Stimulated activated naive CD8-positive, alpha-beta T cell treated with anti-CD3 and anti-CD28 coated beads, Interleukin-15, Interleukin-2, amounts not matched to agents 100 ng/mL and 50 ng/mL, for 24 hours (primary cell): ENCODE measurements at regions not wholly inside any gene's neighbourhood (a gene's known extent, or its start where the extent isn't known, plus 50 kb on each side); places are given as distances from the start of the nearest gene placed in this dataset.

Experiments
- H3K27ac Mint-ChIP-seq: one replicate; pipeline ENCODE4 v1.8.0; 2021; ENCODE audit warnings: mild to moderate bottlenecking, mixed read lengths
- H3K27me3 Mint-ChIP-seq: one replicate; pipeline ENCODE4 v1.8.0; 2021; ENCODE audit warnings: mixed read lengths
- H3K36me3 Mint-ChIP-seq: one replicate; pipeline ENCODE4 v1.8.0; 2021; ENCODE audit warnings: low read depth, mixed read lengths
- H3K4me1 Mint-ChIP-seq: one replicate; pipeline ENCODE4 v1.8.0; 2021; ENCODE audit warnings: low read depth, mixed read lengths
- H3K4me3 Mint-ChIP-seq: one replicate; pipeline ENCODE4 v1.8.0; 2021; ENCODE audit warnings: mild to moderate bottlenecking, mixed read lengths
- H3K9me3 Mint-ChIP-seq: one replicate; pipeline ENCODE4 v1.8.0; 2021; ENCODE audit warnings: mixed read lengths

DNA sequence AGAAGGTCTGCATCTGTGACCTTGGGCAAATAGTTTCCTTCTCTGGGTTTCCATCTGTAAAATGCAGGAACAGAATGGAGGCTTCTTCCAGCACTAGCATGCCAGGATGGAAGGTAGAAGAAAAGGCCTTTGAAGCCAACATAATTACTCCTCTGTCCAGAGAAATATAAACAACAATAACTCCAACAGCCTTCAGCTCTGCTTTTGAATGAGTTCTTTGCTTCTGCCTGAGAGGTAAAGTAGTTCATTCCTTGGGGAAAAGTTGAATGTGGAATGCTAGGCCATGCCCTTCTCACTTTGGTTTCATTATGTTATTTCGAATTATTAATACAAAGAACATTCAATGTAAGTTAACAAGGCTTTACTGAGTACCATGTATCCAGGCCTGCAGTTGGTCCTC lies 61.2 kb upstream of the BLID start:
- Mint-ChIP-seq H3K27ac (no peak overlapping the region), H3K4me1 (no peaks in the 10 kb centered on the region), H3K9me3 (no peaks in the 10 kb centered on the region), H3K36me3 (no peaks in the 10 kb centered on the region), H3K4me3 (no peak overlapping the region), H3K27me3 (peaks cover 7% of the 10 kb centered on the region)

- H3K36me3 Mint-ChIP-seq: no peaks in the 10 kb centered on the region
- no peak overlapping the region for H3K4me3 Mint-ChIP-seq
- H3K4me1 Mint-ChIP-seq: no peaks in the 10 kb centered on the region
- H3K9me3 Mint-ChIP-seq: no peaks in the 10 kb centered on the region
- peaks cover 7% of the 10 kb centered on the region for H3K27me3 Mint-ChIP-seq
- no peak overlapping the region for H3K27ac Mint-ChIP-seq
Observed at GRCh38 chr11:122176651-122177050, 60.6 kb upstream of the BLID start.

DNA sequence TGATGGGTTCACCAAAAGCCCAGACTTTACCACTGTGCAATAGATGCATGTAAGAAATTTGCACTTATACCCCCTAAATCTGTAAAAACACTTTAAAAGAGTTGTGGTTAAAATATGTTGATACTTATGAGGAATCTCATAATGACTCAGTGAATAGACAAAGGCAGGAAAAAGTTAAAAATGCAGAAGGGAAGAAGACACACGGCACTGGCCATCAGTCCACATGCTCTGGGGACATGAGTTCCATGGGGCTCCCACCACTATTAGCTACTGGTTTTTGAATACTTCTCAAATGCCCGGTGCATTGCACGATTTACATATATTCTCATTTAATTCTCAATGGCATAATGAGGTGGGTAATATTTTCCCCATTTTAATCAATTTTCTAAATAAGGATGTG lies 59.3 kb upstream of the BLID start:
- H3K27ac Mint-ChIP-seq: no peak overlapping the region
- H3K27me3 Mint-ChIP-seq: peaks cover 7% of the 10 kb centered on the region

DNA sequence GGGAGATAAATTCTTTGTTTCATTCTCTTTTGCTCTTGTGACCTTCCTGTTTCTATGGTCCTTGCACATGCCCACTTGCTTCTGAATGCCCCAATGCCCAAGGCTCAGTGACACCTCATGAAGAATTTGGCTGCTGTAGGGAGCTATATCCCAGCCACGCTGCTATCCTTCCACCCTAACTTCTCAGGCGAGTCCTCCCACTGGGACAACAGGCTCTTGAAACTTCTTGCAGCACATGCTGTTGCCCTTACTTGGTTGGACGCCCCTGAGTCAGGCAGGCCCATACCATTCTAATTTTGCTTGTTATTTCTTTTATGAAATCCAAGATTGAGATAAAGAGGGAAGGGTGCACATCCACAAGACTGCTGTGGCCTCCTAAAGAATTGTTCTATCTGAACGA lies 57.6 kb upstream of the BLID start:
- Mint-ChIP-seq H3K27me3 (peaks cover 4% of the 10 kb centered on the region), H3K36me3 (no peaks in the 10 kb centered on the region), H3K4me1 (no peaks in the 10 kb centered on the region), H3K9me3 (no peaks in the 10 kb centered on the region), H3K27ac (no peak overlapping the region), H3K4me3 (no peak overlapping the region)

More for the DNA sequence above, 59.3 kb upstream of the BLID start:
- Mint-ChIP-seq H3K9me3 (no peaks in the 10 kb centered on the region), H3K36me3 (no peaks in the 10 kb centered on the region), H3K4me3 (no peak overlapping the region), H3K4me1 (no peaks in the 10 kb centered on the region)

GRCh38 chr11:122173074-122173450 lies 57.0 kb upstream of the BLID start:
- Mint-ChIP-seq H3K9me3 (no peaks in the 10 kb centered on the region), H3K27me3 (peaks cover 4% of the 10 kb centered on the region), H3K36me3 (no peaks in the 10 kb centered on the region), H3K4me3 (no peak overlapping the region), H3K27ac (no peak overlapping the region), H3K4me1 (no peaks in the 10 kb centered on the region)

DNA sequence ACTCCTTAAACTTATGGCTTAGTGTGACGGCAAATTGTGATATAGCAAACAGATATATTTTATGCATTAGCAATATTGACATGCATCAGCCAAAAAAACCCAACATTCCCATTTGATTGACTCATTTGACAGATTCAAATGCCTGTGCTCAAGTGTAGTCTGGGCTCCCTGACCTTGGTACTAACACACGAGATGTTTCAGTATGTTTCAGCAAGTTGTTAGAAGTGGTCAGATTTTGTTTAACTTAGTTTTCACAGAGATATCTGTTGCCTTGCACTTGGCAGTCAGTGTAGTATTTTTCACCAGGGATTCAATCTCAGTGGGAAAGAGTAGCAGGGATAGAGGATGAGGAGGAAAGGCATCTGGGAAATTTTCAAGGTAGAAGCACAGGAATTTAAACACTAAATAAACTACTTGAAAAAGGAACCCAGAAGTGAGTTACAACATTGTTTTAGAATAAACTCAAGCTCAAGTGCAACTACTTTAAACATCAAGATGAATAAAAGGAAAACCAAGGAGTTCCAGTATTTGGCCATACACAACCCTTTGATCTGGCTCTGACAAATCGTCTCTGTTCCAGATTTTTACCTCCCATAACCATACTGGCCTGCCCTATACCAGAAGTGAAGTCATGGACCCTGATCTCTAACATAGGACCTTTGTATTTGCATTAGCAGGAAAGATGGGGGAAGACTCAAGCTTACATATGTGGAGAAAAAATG lies 56.5 kb upstream of the BLID start:
- H3K9me3 Mint-ChIP-seq: no peaks in the 10 kb centered on the region
- no peaks in the 10 kb centered on the region for H3K36me3 Mint-ChIP-seq
- H3K27me3 Mint-ChIP-seq: peaks cover 4% of the 10 kb centered on the region
- no peaks in the 10 kb centered on the region for H3K4me1 Mint-ChIP-seq
- no peak overlapping the region for H3K27ac Mint-ChIP-seq
- H3K4me3 Mint-ChIP-seq: no peak overlapping the region

DNA sequence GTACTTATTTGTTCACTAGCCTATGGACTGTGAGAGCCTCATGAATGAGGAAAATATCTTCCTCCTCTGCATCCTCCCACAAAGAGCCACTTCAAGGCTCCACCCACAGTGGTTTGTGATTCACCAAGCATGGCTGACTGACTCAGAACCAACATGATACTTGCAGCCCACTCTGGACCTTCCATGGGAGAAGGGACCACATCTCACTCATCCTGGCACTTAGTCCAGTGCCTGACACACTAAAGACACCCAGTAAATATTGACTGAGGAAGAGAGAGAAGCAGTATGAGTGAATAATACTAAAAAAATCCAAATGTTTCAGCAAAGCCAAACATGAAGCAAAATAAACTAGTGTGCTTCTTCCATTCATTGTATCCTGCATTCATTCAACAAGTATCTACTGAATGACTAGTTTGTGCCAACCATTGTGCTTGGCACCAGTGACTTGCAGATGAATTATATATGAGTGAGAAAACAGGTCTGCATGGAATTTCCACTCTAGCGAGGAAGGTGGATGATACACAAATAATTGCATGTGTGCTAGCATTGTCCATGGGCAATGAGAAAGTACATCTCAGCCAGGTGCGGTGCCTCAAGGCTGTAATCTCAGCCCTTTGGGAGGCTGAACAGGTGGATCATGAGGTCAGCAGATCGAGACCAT lies 54.9 kb upstream of the BLID start:
- Mint-ChIP-seq H3K36me3 (no peaks in the 10 kb centered on the region), H3K9me3 (no peaks in the 10 kb centered on the region), H3K27ac (no peak overlapping the region), H3K4me3 (no peak overlapping the region), H3K4me1 (no peaks in the 10 kb centered on the region), H3K27me3 (peaks cover 4% of the 10 kb centered on the region)

GRCh38 chr11:122168218-122168617 lies 52.2 kb upstream of the BLID start:
- H3K27ac Mint-ChIP-seq: no peak overlapping the region
- no peak overlapping the region for H3K4me3 Mint-ChIP-seq
- no peaks in the 10 kb centered on the region for H3K4me1 Mint-ChIP-seq
- H3K9me3 Mint-ChIP-seq: no peaks in the 10 kb centered on the region
- peaks cover 4% of the 10 kb centered on the region for H3K27me3 Mint-ChIP-seq
- no peaks in the 10 kb centered on the region for H3K36me3 Mint-ChIP-seq

- no peak overlapping the region for H3K27ac Mint-ChIP-seq
- H3K4me3 Mint-ChIP-seq: no peak overlapping the region
- no peaks in the 10 kb centered on the region for H3K4me1 Mint-ChIP-seq
- H3K27me3 Mint-ChIP-seq: no peaks in the 10 kb centered on the region
- no peaks in the 10 kb centered on the region for H3K9me3 Mint-ChIP-seq
- no peaks in the 10 kb centered on the region for H3K36me3 Mint-ChIP-seq
Observed at GRCh38 chr11:122167100-122167499, 51.1 kb upstream of the BLID start.

DNA sequence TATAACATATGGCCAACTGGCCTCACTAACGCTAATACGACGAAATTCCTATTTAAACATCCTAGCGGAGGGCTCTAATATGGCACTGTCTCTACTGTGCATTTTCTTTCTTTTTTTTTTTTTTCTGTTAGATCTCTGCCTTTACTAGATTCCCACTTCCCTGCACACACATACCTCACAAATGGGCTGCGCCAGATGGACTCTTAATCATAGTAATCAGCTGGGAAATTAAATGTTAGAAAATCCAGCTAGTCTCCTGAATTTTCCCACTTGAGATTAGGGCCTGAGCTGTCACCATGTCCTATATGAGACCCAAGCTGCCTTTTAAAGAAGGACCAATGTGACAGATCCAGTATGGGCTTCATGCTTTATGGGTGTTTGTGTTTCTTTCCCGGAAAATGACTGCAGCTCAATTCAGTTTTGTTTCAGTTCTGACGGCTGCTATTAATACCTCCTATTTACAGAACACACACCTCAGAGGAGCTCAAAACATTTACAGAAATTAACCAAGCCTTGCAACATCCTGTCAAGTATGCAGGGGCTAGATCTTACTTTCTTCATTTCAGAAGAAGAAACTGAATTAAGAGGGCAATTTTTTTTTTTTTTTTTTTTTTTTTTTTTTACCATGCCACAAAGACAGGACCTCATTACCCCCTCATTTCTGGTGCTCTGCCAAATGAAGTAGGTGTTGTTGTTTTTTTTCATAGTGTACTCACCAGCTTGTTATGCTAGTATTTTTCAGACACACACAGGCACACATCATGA lies 49.8 kb upstream of the BLID start:
- H3K27ac Mint-ChIP-seq: no peak overlapping the region
- H3K27me3 Mint-ChIP-seq: no peaks in the 10 kb centered on the region
- H3K4me3 Mint-ChIP-seq: no peak overlapping the region
- H3K36me3 Mint-ChIP-seq: no peaks in the 10 kb centered on the region
- no peaks in the 10 kb centered on the region for H3K4me1 Mint-ChIP-seq
- H3K9me3 Mint-ChIP-seq: no peaks in the 10 kb centered on the region
